GM21360 (cell line): ENCODE measurements at regions not wholly inside any gene's neighbourhood (a gene's known extent, or its start where the extent isn't known, plus 50 kb on each side); places are given as distances from the start of the nearest gene placed in this dataset.
"Not testable (repeated sequence)": the region's sequence is repeated elsewhere in the genome, so short reads cannot be mapped to it uniquely, and the experiment has no call there.

Experiments
- ATAC-seq: cut with Tn5 transposase; IDR thresholded peaks from one replicate; pipeline ENCODE4 v1.9.1; 2021; ENCODE audit warnings: mild to moderate bottlenecking, moderate library complexity; ENCODE audit not compliant: unreplicated experiment

- ATAC-seq, result not testable (repeated sequence)
Observed at GRCh38 chr9:25288195-25288594, 390.0 kb downstream of the TUSC1 start.

- ATAC-seq, result no peak
Observed at GRCh38 chr9:25284365-25284764, 393.9 kb downstream of the TUSC1 start.

- ATAC-seq, result no peak
Observed at GRCh38 chr9:25282946-25283345, 395.3 kb downstream of the TUSC1 start.

- no peak for ATAC-seq
Observed at GRCh38 chr9:25261445-25261844, 416.8 kb downstream of the TUSC1 start.

- no peak for ATAC-seq
Observed at GRCh38 chr9:25260046-25260445, 418.2 kb downstream of the TUSC1 start.

- ATAC-seq, result no peak
Observed at GRCh38 chr9:25255216-25255615, 423.0 kb downstream of the TUSC1 start.

- no peak for ATAC-seq
Observed at GRCh38 chr9:25254051-25254450, 424.2 kb downstream of the TUSC1 start.

GRCh38 chr9:25241421-25241820 is 436.8 kb downstream of the TUSC1 start:
- no peak for ATAC-seq

GRCh38 chr9:25226901-25227686 is 451.1 kb downstream of the TUSC1 start:
- ATAC-seq, result no peak

- ATAC-seq, result no peak
Observed at GRCh38 chr9:25225938-25226760, 452.1 kb downstream of the TUSC1 start.

- no peak for ATAC-seq
Observed at GRCh38 chr9:25224996-25225395, 453.2 kb downstream of the TUSC1 start.

GRCh38 chr9:25224309-25224708 is 453.9 kb downstream of the TUSC1 start:
- no peak for ATAC-seq

GRCh38 chr9:25212361-25212760 is 465.9 kb downstream of the TUSC1 start:
- ATAC-seq, result no peak

- ATAC-seq, result no peak
Observed at GRCh38 chr9:25207402-25208195, 470.6 kb downstream of the TUSC1 start.

- ATAC-seq, result no peak
Observed at GRCh38 chr9:25206027-25206426, 472.2 kb downstream of the TUSC1 start.

- no peak for ATAC-seq
Observed at GRCh38 chr9:25205285-25205684, 473.0 kb downstream of the TUSC1 start.

GRCh38 chr9:25177858-25178257 is 500.4 kb downstream of the TUSC1 start:
- no peak for ATAC-seq

- ATAC-seq, result no peak
Observed at GRCh38 chr9:25129537-25129936, 548.7 kb downstream of the TUSC1 start.

GRCh38 chr9:25121811-25122210 is 556.4 kb downstream of the TUSC1 start:
- ATAC-seq, result no peak

- ATAC-seq, result no peak
Observed at GRCh38 chr9:25119041-25119440, 559.2 kb downstream of the TUSC1 start.

- no peak for ATAC-seq
Observed at GRCh38 chr9:25117791-25118190, 560.5 kb downstream of the TUSC1 start.
